Esophagus squamous epithelium (tissue), 5 donors: ENCODE measurements at regions not wholly inside any gene's neighbourhood (a gene's known extent, or its start where the extent isn't known, plus 50 kb on each side); places are given as distances from the start of the nearest gene placed in this dataset.

ENCODE experiments used
- DNase-seq: peaks from one replicate; lab custom pipeline; 2025; lab: John Stamatoyannopoulos, UW
- H3K27ac ChIP-seq, 4 donors: fragments of 200-600 bp; sonication (generic); one replicate each; pipeline ENCODE4 v1.5.1; 2016 to 2019; ENCODE audit warnings: mild to moderate bottlenecking in 1 of 4
- H3K27me3 ChIP-seq, 4 donors: fragments of 200-600 bp; sonication (generic); 1 replicate in 3 of 4; 2 replicates in 1 of 4; pipeline versions ENCODE4 v1.5.1 to v1.6.0; 2017 to 2021; ENCODE audit warnings: antibody characterized with exemption in 1 of 4
- H3K36me3 ChIP-seq, 3 donors: fragments of 200-600 bp; sonication (generic); one replicate each; pipeline ENCODE4 v1.5.1; 2016 to 2019
- H3K4me1 ChIP-seq, 3 donors: fragments of 200-600 bp; sonication (generic); one replicate each; pipeline ENCODE4 v1.5.1; 2017 to 2019
- H3K4me3 ChIP-seq, 4 donors: fragments of 200-600 bp; sonication (generic); 1 replicate in 3 of 4; 2 replicates in 1 of 4; pipeline ENCODE4 v1.5.1; 2016 to 2019; ENCODE audit warnings: mild to moderate bottlenecking in 2 of 4, moderate library complexity in 1 of 4
- H3K9me3 ChIP-seq, 3 donors: fragments of 200-600 bp; sonication (generic); one replicate each; pipeline ENCODE4 v1.5.1; 2016 to 2019
- POLR2A ChIP-seq, 4 donors: fragments of 450-650 bp; IDR thresholded peaks; one replicate each; pipeline ENCODE4 v1.6.1; 2017; ENCODE audit warnings: antibody characterized with exemption in 4 of 4, mild to moderate bottlenecking in 4 of 4, moderate library complexity in 3 of 4
- WGBS, 2 donors: methylation state at CpG; one replicate each; pipeline ENCODE4 v1.1.5; 2018; 5-methylcytosine and 5-hydroxymethylcytosine counted together
- intact Hi-C: fragments of 100-400 bp; cut with DNase I; formaldehyde crosslinking; loops from one replicate; pipeline ENCODE4 v1.15.0; 2022
- TF ChIP-seq, protein P1 (sequence below), 6 experiments: fragments of 450-650 bp in 4 of 6; fragments of 200-600 bp in 2 of 6; sonication (generic) in 2 of 6; IDR thresholded peaks; one replicate each; pipeline ENCODE4 v1.5.1; 2016 to 2019; ENCODE audit warnings: antibody characterized with exemption in 6 of 6, mild to moderate bottlenecking in 4 of 6, moderate library complexity in 4 of 6
- donor health status: DM: yes; HTN: yes; CAD: no.

DNA sequence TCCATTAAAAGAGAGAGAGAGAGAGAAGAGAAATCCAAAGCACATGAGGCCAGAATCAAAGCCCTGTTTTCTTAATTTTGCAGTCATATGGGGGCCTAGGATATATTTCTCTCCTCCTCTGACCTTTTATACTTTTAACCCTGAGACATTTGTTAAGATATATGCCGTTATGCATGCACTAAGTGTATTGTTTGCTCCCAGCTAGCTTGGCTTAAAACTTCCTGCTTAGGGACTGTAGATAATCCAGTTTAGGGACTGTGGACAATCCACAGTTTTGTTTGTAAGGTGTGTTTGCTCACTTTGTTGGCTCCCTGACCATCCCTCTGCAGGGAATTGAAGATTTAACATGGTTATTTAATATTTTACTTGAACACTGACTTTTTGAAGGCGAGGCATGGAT, 166.3 kb upstream of the TSHZ2 start:
- TF ChIP-seq, protein P1, sequence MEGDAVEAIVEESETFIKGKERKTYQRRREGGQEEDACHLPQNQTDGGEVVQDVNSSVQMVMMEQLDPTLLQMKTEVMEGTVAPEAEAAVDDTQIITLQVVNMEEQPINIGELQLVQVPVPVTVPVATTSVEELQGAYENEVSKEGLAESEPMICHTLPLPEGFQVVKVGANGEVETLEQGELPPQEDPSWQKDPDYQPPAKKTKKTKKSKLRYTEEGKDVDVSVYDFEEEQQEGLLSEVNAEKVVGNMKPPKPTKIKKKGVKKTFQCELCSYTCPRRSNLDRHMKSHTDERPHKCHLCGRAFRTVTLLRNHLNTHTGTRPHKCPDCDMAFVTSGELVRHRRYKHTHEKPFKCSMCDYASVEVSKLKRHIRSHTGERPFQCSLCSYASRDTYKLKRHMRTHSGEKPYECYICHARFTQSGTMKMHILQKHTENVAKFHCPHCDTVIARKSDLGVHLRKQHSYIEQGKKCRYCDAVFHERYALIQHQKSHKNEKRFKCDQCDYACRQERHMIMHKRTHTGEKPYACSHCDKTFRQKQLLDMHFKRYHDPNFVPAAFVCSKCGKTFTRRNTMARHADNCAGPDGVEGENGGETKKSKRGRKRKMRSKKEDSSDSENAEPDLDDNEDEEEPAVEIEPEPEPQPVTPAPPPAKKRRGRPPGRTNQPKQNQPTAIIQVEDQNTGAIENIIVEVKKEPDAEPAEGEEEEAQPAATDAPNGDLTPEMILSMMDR (IDR thresholded peaks at IDR 0.05), result no peak
- TF ChIP-seq POLR2A (IDR thresholded peaks at IDR 0.05), result no peak
- Histone ChIP-seq H3K9me3 (no peaks in the 10 kb centered on the region), H3K27ac (no peak overlapping the region), H3K27me3 (peaks cover 0 to 4% (median 0%) of the 10 kb centered on the region in 4 donors), H3K4me3 (no peak overlapping the region), H3K36me3 (no peaks in the 10 kb centered on the region), H3K4me1 (no peaks in the 10 kb centered on the region)
- no peak for DNase-seq
- 68 to 73% methylated on average over 2 of the region's 2 CpGs for WGBS, 2 donors
- intact Hi-C loops, result no loop called here

DNA sequence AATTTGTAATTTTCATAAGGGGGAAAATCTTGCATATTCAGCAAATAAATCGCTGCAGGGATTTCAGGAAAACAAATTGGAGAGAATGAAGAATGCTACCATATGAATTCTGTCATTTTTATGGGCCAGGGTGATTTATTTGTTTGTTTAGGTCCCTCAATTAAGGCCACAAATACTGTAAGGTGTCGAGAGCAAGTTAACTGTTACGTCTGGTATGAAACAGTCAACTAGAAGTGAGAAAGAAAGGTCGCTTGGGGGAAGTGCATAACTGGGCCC, 166.9 kb upstream of the TSHZ2 start:
- WGBS, 2 donors, result 74 to 81% methylated on average over 4 of the region's 4 CpGs
- Histone ChIP-seq H3K36me3 (no peaks in the 10 kb centered on the region), H3K4me3 (no peak overlapping the region), H3K4me1 (no peaks in the 10 kb centered on the region), H3K27me3 (peaks cover 0 to 4% (median 0%) of the 10 kb centered on the region in 4 donors), H3K27ac (no peak overlapping the region), H3K9me3 (no peaks in the 10 kb centered on the region)
- no peak for TF ChIP-seq POLR2A (IDR thresholded peaks at IDR 0.05)
- intact Hi-C loops, result no loop called here
- DNase-seq, result no peak

DNA sequence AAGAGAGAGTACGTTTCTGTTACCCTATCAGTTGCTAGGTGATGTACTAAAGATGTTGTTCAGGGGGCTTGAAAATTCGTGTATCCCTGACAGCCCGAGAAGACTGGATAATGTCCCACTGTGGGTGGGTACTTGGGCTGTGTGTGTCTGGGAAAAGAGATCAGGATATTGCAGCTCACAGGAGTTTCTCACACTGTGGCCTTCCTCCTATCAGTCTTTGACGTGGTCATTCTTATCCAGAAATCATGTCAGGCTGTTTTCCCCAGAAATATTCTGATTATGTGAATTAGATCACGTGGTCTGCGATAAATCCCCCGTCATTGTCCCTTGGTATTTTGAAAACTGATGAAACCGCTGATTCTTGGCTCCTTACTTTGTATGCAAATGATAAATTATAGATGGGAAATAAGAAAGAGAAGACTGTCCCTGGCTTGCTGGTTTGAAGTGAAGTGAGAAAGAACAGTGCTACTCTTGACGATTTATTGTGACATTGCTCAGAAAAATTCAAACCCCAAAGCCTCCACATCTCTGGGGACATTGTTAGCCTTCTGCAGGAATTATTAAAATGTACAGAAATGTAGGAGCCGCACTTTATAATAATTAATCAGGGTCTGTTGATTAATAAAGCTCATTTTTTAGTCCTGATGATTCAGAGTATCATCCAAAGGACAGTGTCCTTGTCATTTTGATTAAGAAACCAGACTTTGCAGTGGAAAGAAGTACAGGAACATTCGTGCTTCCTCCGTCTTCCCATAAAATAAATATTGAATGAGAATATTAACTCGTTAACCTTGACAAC, 167.5 kb upstream of the TSHZ2 start:
- WGBS, 2 donors, result 76 to 82% methylated on average over 11 to 13 of the region's 13 CpGs
- Histone ChIP-seq H3K36me3 (no peaks in the 10 kb centered on the region), H3K4me3 (no peak overlapping the region), H3K9me3 (no peaks in the 10 kb centered on the region), H3K27ac (no peak overlapping the region), H3K4me1 (no peaks in the 10 kb centered on the region), H3K27me3 (peaks cover 0 to 4% (median 0%) of the 10 kb centered on the region in 4 donors)
- no peak for DNase-seq
- no peak for TF ChIP-seq POLR2A (IDR thresholded peaks at IDR 0.05)
- TF ChIP-seq, protein P1 (IDR thresholded peaks at IDR 0.05), result no peak
- intact Hi-C loops, result no loop called here

DNA sequence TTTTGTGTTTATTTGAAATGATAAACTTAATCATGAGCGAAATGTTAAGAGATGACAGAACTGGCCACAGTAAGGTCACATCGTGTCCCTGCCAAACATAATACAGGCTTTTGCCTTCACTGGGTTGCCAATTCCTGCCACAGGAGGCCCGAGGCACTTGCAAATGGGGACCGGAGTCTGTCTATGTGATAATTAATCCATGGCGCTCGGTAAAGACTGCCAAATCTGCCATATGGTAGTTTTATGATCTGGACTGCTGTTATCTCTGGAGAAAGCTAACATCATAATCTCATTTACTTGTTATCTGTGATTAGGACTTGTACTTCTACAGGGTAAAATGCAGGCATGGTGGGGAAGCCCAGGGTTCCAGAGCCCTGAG, 170.5 kb upstream of the TSHZ2 start:
- no peaks in the 10 kb centered on the region for H3K36me3 ChIP-seq
- no peaks in the 10 kb centered on the region for H3K4me1 ChIP-seq
- H3K27me3 ChIP-seq, result no peaks in the 10 kb centered on the region
- no peak overlapping the region for H3K4me3 ChIP-seq
- 63 to 74% methylated on average over 6 of the region's 6 CpGs for WGBS, 2 donors
- no peak for TF ChIP-seq POLR2A (IDR thresholded peaks at IDR 0.05)
- TF ChIP-seq, protein P1 (IDR thresholded peaks at IDR 0.05), result no peak
- H3K9me3 ChIP-seq, result no peaks in the 10 kb centered on the region
- intact Hi-C loops, result no loop called here
- no peak overlapping the region for H3K27ac ChIP-seq
- no peak for DNase-seq

DNA sequence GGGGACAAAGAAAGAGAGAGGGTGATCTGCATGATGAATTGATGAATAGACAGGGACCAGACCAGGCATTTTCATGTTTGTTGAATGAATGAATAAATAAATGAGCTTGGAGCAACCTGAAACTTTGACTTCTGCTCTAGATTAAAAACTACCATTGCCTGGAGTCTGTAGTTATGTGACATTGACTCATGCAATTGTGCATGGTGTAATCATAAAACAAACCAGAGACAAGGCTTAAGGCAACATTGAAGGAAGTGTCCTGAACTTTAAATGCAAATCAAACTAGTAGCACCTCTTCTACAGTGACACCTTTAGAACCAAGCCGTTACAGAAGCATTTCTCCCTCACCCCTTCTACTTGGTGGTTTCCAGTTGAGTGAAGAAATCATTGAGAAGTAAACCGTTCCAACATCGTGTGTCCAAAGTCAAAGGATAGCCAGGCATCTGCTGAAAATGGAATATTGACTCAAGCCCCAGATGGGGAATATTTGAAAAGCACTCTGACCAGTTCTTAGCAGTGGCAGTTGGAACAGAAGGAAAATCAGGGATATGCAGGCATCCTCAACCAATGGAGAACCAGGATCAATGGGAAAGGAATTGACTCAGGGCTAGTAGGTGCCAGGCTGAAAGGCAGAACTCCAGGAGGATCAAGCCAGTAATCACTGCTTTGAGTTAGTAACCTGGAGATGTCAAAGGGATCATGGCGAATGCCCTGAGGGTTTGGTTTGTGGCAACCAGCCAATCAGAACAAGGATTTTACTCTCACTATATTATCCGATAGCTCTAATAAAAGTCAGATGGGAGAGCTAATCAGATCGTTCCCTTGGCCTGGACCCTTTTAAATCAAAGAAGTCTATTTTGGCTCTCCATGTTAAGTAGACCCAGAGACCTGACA, 171.2 kb upstream of the TSHZ2 start:
- H3K36me3 ChIP-seq, result no peaks in the 10 kb centered on the region
- H3K4me1 ChIP-seq, result no peaks in the 10 kb centered on the region
- TF ChIP-seq POLR2A (IDR thresholded peaks at IDR 0.05), result no peak
- TF ChIP-seq, protein P1 (IDR thresholded peaks at IDR 0.05), result no peak
- H3K27ac ChIP-seq, result no peak overlapping the region
- 64 to 70% methylated on average over 6 of the region's 6 CpGs for WGBS, 2 donors
- no peaks in the 10 kb centered on the region for H3K9me3 ChIP-seq
- intact Hi-C loops, result no loop called here
- DNase-seq, result no peak
- no peaks in the 10 kb centered on the region for H3K27me3 ChIP-seq
- H3K4me3 ChIP-seq, result no peak overlapping the region
